ENCODE measurements at regions not wholly inside any gene's neighbourhood (a gene's known extent, or its start where the extent isn't known, plus 50 kb on each side); places are given as distances from the start of the nearest gene placed in this dataset.

DNA sequence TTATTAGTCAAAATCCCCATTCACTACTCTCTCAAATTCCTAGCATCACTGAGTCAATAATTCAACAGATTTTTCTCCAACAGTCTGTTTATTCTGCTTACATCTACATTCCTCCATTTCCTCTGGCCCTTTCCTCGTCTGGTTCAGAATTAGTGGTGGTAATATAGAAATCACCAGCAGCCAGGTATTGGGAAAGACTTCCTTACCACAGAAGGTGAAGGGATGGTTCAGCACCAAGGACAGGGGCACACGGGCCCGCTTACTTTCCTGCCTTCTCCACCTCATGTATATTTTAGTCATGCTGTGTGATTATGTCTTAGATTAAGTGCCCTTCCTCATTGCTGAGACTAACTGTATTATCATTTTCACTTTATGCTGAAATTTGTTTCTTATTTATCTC, 70.4 kb upstream of the APBB1IP start (continued):
- TF ChIP-seq SOX6 (IDR thresholded peaks at IDR 0.05) (no peak), MIER1 (IDR thresholded peaks at IDR 0.05; ENCODE audit: low read depth) (peak; percentile 86), CEBPB (tag; IDR thresholded peaks at IDR 0.05) (peak; percentile 50), ZEB2 (IDR thresholded peaks at IDR 0.05) (no peak), ASH1L (IDR thresholded peaks at IDR 0.05; ENCODE audit: borderline replicate concordance, low read depth, partially characterized antibody) (no peak), DMBX1 (CRISPR knock-in tag; IDR thresholded peaks at IDR 0.05; ENCODE audit: borderline replicate concordance) (no peak), MAZ (CRISPR knock-in tag; conservative IDR thresholded peaks at IDR 0.05 in 1 of 2, IDR thresholded peaks at IDR 0.05 in 1 of 2) (no peak), SMAD2 (IDR thresholded peaks at IDR 0.05; ENCODE audit: low read depth, low read length) (no peak), HMG20B (CRISPR knock-in tag; IDR thresholded peaks at IDR 0.05) (no peak)
- TF ChIP-seq, protein P1, sequence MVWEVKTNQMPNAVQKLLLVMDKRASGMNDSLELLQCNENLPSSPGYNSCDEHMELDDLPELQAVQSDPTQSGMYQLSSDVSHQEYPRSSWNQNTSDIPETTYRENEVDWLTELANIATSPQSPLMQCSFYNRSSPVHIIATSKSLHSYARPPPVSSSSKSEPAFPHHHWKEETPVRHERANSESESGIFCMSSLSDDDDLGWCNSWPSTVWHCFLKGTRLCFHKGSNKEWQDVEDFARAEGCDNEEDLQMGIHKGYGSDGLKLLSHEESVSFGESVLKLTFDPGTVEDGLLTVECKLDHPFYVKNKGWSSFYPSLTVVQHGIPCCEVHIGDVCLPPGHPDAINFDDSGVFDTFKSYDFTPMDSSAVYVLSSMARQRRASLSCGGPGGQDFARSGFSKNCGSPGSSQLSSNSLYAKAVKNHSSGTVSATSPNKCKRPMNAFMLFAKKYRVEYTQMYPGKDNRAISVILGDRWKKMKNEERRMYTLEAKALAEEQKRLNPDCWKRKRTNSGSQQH (CRISPR knock-in tag; IDR thresholded peaks at IDR 0.05), result no peak
- TF ChIP-seq, protein P2, sequence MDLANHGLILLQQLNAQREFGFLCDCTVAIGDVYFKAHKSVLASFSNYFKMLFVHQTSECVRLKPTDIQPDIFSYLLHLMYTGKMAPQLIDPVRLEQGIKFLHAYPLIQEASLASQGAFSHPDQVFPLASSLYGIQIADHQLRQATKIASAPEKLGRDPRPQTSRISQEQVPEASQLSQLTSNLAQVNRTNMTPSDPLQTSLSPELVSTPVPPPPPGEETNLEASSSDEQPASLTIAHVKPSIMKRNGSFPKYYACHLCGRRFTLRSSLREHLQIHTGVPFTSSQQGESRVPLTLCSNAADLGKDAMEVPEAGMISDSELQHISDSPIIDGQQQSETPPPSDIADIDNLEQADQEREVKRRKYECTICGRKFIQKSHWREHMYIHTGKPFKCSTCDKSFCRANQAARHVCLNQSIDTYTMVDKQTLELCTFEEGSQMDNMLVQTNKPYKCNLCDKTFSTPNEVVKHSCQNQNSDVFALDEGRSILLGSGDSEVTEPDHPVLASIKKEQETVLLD (IDR thresholded peaks at IDR 0.05), result no peak
- TF ChIP-seq, protein P3, sequence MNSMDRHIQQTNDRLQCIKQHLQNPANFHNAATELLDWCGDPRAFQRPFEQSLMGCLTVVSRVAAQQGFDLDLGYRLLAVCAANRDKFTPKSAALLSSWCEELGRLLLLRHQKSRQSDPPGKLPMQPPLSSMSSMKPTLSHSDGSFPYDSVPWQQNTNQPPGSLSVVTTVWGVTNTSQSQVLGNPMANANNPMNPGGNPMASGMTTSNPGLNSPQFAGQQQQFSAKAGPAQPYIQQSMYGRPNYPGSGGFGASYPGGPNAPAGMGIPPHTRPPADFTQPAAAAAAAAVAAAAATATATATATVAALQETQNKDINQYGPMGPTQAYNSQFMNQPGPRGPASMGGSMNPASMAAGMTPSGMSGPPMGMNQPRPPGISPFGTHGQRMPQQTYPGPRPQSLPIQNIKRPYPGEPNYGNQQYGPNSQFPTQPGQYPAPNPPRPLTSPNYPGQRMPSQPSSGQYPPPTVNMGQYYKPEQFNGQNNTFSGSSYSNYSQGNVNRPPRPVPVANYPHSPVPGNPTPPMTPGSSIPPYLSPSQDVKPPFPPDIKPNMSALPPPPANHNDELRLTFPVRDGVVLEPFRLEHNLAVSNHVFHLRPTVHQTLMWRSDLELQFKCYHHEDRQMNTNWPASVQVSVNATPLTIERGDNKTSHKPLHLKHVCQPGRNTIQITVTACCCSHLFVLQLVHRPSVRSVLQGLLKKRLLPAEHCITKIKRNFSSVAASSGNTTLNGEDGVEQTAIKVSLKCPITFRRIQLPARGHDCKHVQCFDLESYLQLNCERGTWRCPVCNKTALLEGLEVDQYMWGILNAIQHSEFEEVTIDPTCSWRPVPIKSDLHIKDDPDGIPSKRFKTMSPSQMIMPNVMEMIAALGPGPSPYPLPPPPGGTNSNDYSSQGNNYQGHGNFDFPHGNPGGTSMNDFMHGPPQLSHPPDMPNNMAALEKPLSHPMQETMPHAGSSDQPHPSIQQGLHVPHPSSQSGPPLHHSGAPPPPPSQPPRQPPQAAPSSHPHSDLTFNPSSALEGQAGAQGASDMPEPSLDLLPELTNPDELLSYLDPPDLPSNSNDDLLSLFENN (IDR thresholded peaks at IDR 0.05; ENCODE audit: low read depth in 2 of 2, low read length in 2 of 2), result no peak
- TF ChIP-seq, protein P4, sequence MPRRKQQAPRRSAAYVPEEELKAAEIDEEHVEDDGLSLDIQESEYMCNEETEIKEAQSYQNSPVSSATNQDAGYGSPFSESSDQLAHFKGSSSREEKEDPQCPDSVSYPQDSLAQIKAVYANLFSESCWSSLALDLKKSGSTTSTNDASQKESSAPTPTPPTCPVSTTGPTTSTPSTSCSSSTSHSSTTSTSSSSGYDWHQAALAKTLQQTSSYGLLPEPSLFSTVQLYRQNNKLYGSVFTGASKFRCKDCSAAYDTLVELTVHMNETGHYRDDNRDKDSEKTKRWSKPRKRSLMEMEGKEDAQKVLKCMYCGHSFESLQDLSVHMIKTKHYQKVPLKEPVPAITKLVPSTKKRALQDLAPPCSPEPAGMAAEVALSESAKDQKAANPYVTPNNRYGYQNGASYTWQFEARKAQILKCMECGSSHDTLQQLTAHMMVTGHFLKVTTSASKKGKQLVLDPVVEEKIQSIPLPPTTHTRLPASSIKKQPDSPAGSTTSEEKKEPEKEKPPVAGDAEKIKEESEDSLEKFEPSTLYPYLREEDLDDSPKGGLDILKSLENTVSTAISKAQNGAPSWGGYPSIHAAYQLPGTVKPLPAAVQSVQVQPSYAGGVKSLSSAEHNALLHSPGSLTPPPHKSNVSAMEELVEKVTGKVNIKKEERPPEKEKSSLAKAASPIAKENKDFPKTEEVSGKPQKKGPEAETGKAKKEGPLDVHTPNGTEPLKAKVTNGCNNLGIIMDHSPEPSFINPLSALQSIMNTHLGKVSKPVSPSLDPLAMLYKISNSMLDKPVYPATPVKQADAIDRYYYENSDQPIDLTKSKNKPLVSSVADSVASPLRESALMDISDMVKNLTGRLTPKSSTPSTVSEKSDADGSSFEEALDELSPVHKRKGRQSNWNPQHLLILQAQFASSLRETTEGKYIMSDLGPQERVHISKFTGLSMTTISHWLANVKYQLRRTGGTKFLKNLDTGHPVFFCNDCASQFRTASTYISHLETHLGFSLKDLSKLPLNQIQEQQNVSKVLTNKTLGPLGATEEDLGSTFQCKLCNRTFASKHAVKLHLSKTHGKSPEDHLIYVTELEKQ (CRISPR knock-in tag; IDR thresholded peaks at IDR 0.05), result no peak
- TF ChIP-seq, protein P5, sequence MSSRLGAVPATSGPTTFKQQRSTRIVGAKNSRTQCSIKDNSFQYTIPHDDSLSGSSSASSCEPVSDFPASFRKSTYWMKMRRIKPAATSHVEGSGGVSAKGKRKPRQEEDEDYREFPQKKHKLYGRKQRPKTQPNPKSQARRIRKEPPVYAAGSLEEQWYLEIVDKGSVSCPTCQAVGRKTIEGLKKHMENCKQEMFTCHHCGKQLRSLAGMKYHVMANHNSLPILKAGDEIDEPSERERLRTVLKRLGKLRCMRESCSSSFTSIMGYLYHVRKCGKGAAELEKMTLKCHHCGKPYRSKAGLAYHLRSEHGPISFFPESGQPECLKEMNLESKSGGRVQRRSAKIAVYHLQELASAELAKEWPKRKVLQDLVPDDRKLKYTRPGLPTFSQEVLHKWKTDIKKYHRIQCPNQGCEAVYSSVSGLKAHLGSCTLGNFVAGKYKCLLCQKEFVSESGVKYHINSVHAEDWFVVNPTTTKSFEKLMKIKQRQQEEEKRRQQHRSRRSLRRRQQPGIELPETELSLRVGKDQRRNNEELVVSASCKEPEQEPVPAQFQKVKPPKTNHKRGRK (tag; IDR thresholded peaks at IDR 0.05), result no peak

All from K562 (cell line).